HEK293T (cell line): ENCODE measurements at regions not wholly inside any gene's neighbourhood (a gene's known extent, or its start where the extent isn't known, plus 50 kb on each side); places are given as distances from the start of the nearest gene placed in this dataset.

Experiments used
- CTCF ChIA-PET: fragments of 350-600 bp; formaldehyde crosslinking; extraction: SDS; loops from one replicate; lab custom pipeline; 2021; ENCODE audit warnings: antibody characterized with exemption, inconsistent platforms; lab: Yijun Ruan, JAX
- POLR2A ChIA-PET: fragments of 350-600 bp; formaldehyde crosslinking; extraction: SDS; loops from one replicate; lab custom pipeline; 2020; ENCODE audit warnings: antibody characterized with exemption, inconsistent platforms; lab: Yijun Ruan, JAX
- DNase-seq: peaks from one replicate; pipeline ENCODE4 v3.0.0; 2012; ENCODE audit warnings: mixed read lengths; ENCODE audit errors: extremely low spot score
- ARNT ChIP-seq: fragments of 450-650 bp; IDR thresholded peaks from 2 replicates; pipeline ENCODE4 v1.6.1; 2017; ENCODE audit warnings: mild to moderate bottlenecking
- BHLHE40 ChIP-seq: fragments of 450-650 bp; IDR thresholded peaks from 2 replicates; pipeline ENCODE4 v1.6.1; 2016; ENCODE audit warnings: mild to moderate bottlenecking, moderate library complexity, borderline replicate concordance
- CTBP1 ChIP-seq: fragments of 450-650 bp; IDR thresholded peaks from 2 replicates; pipeline ENCODE4 v1.6.1; 2016; ENCODE audit warnings: borderline replicate concordance
- ELF4 ChIP-seq: fragments of 450-650 bp; IDR thresholded peaks from 2 replicates; pipeline ENCODE4 v1.6.1; 2017; ENCODE audit warnings: antibody characterized with exemption
- FOXA1 ChIP-seq: fragments of 450-650 bp; IDR thresholded peaks from 2 replicates; pipeline ENCODE4 v1.6.1; 2016; ENCODE audit warnings: mild to moderate bottlenecking
- FOXK2 ChIP-seq: fragments of 450-650 bp; IDR thresholded peaks from 2 replicates; pipeline ENCODE4 v1.6.1; 2016; ENCODE audit warnings: mild to moderate bottlenecking
- FOXM1 ChIP-seq: fragments of 450-650 bp; IDR thresholded peaks from 2 replicates; pipeline ENCODE4 v1.6.1; 2017; ENCODE audit warnings: mild to moderate bottlenecking, borderline replicate concordance
- HDGF ChIP-seq: fragments of 450-650 bp; IDR thresholded peaks from 2 replicates; pipeline ENCODE4 v1.6.1; 2017; ENCODE audit warnings: antibody characterized with exemption, borderline replicate concordance
- L3MBTL2 ChIP-seq: fragments of 450-650 bp; conservative IDR thresholded peaks from 2 replicates; pipeline ENCODE4 v1.6.1; 2016; ENCODE audit warnings: mild to moderate bottlenecking
- LEF1 ChIP-seq: fragments of 450-650 bp; IDR thresholded peaks from 2 replicates; pipeline ENCODE4 v1.6.1; 2017; ENCODE audit warnings: mild to moderate bottlenecking, borderline replicate concordance
- NFRKB ChIP-seq: fragments of 450-650 bp; IDR thresholded peaks from 2 replicates; pipeline ENCODE4 v1.6.1; 2016; ENCODE audit warnings: mild to moderate bottlenecking, moderate library complexity
- PKNOX1 ChIP-seq: fragments of 450-650 bp; IDR thresholded peaks from 2 replicates; pipeline ENCODE4 v1.6.1; 2016
- SP1 ChIP-seq: fragments of 450-650 bp; IDR thresholded peaks from 2 replicates; pipeline ENCODE4 v1.6.1; 2017
- SUZ12 ChIP-seq: fragments of 450-650 bp; IDR thresholded peaks from 2 replicates; pipeline ENCODE4 v1.6.1; 2016; ENCODE audit warnings: mild to moderate bottlenecking
- TARDBP ChIP-seq: fragments of 450-650 bp; IDR thresholded peaks from 2 replicates; pipeline ENCODE4 v1.6.1; 2016
- ZNF384 ChIP-seq: fragments of 450-650 bp; IDR thresholded peaks from 2 replicates; pipeline ENCODE4 v1.6.1; 2016

GRCh38 chr13:84569366-84569765 is 687.1 kb upstream of the SLITRK1 start:
- TF ChIP-seq BHLHE40: no peak
- no peak for TF ChIP-seq PKNOX1
- no peak for TF ChIP-seq LEF1
- TF ChIP-seq NFRKB: no peak
- TF ChIP-seq SUZ12: no peak
- no peak for TF ChIP-seq TARDBP
- no peak for TF ChIP-seq L3MBTL2
- no peak for TF ChIP-seq SP1
- TF ChIP-seq ARNT: no peak
- no peak for TF ChIP-seq ZNF384
- no peak for TF ChIP-seq CTBP1
- no peak for TF ChIP-seq HDGF
- ChIA-PET POLR2A (no interaction called here), CTCF (no interaction called here)
- DNase-seq: no peak

GRCh38 chr13:84567848-84568247 is 685.6 kb upstream of the SLITRK1 start:
- CTCF ChIA-PET: no interaction called here
- TF ChIP-seq HDGF: no peak
- no peak for TF ChIP-seq CTBP1
- no peak for TF ChIP-seq ZNF384
- no peak for TF ChIP-seq FOXM1
- POLR2A ChIA-PET: no interaction called here
- no peak for DNase-seq

- TF ChIP-seq CTBP1: no peak
- TF ChIP-seq FOXM1: no peak
- POLR2A ChIA-PET: no interaction called here
- DNase-seq: no peak
- CTCF ChIA-PET: no interaction called here
Measured at GRCh38 chr13:84566780-84567179, 684.5 kb upstream of the SLITRK1 start.

- TF ChIP-seq L3MBTL2: no peak
- TF ChIP-seq PKNOX1: no peak
- no peak for TF ChIP-seq HDGF
- no peak for TF ChIP-seq FOXA1
- TF ChIP-seq FOXK2: no peak
- no peak for TF ChIP-seq FOXM1
- no peak for TF ChIP-seq SP1
- TF ChIP-seq SUZ12: no peak
- no peak for TF ChIP-seq NFRKB
- no peak for TF ChIP-seq ZNF384
- no peak for TF ChIP-seq ARNT
- TF ChIP-seq BHLHE40: no peak
- TF ChIP-seq TARDBP: no peak
- no peak for TF ChIP-seq CTBP1
- no peak for TF ChIP-seq LEF1
- no peak for TF ChIP-seq ELF4
- CTCF ChIA-PET: no interaction called here
- no peak for DNase-seq
- POLR2A ChIA-PET: no interaction called here
Measured at GRCh38 chr13:84563611-84564010, 681.3 kb upstream of the SLITRK1 start.

GRCh38 chr13:84553227-84553626 is 671.0 kb upstream of the SLITRK1 start:
- CTCF ChIA-PET: interaction anchor here (0.5 to 0.6 kb wide), 2 partner anchors 292 to 797 kb away, joined by 3 to 4 read pairs; no protein-coding TSS in a partner anchor
- DNase-seq: peak; percentile 41

GRCh38 chr13:84543962-84544361 is 661.7 kb upstream of the SLITRK1 start:
- TF ChIP-seq BHLHE40: no peak
- TF ChIP-seq PKNOX1: peak; percentile 79
- ChIA-PET CTCF (interaction anchor here (0.6 kb wide), 1 partner anchor 10 kb away, joined by 3 read pairs; no protein-coding TSS in a partner anchor), POLR2A (no interaction called here)
- DNase-seq: no peak

More at GRCh38 chr13:84553227-84553626, 671.0 kb upstream of the SLITRK1 start:
- POLR2A ChIA-PET: no interaction called here
- TF ChIP-seq FOXK2: no peak
- TF ChIP-seq PKNOX1: peak; percentile 89
- TF ChIP-seq BHLHE40: no peak
- peak; percentile 50 for TF ChIP-seq ZNF384
- TF ChIP-seq SUZ12: no peak

- ChIA-PET POLR2A (interaction anchor here (0.6 kb wide), 1 partner anchor 23 kb away, joined by 3 read pairs; no protein-coding TSS in a partner anchor), CTCF (no interaction called here)
- no peak for DNase-seq
- TF ChIP-seq FOXK2 (no peak), HDGF (no peak), SP1 (no peak), L3MBTL2 (no peak), CTBP1 (no peak), NFRKB (no peak), ZNF384 (no peak), SUZ12 (no peak), BHLHE40 (no peak), FOXA1 (no peak), ARNT (no peak), LEF1 (no peak), FOXM1 (no peak), ELF4 (no peak), PKNOX1 (no peak), TARDBP (no peak)
Measured at GRCh38 chr13:84542348-84542747, 660.1 kb upstream of the SLITRK1 start.
